CD4-positive, alpha-beta T cell treated with Interferon alpha-2 for 1 hour (primary cell): ENCODE measurements at regions not wholly inside any gene's neighbourhood (a gene's known extent, or its start where the extent isn't known, plus 50 kb on each side); places are given as distances from the start of the nearest gene placed in this dataset.
"Not testable (repeated sequence)": the region's sequence is repeated elsewhere in the genome, so short reads cannot be mapped to it uniquely, and the experiment has no call there.

Source experiments
- DNase-seq, 2 donors: peaks; one replicate each; pipeline ENCODE4 v3.0.0-alpha.2; 2020 to 2022

- DNase-seq, result no peak
These were observed 68.7 kb upstream of the EDIL3 start for GRCh38 chr5:84453405-84453804.

GRCh38 chr5:84450617-84451414, 66.1 kb upstream of the EDIL3 start:
- DNase-seq, result no peak

- DNase-seq, result no peak
These were observed 60.5 kb upstream of the EDIL3 start for GRCh38 chr5:84445049-84445685.

- no peak for DNase-seq
These were observed 53.8 kb upstream of the EDIL3 start for GRCh38 chr5:84438456-84438855.

- DNase-seq, result no peak
These were observed 53.1 kb upstream of the EDIL3 start for GRCh38 chr5:84437673-84438315.

- DNase-seq, result no peak
These were observed 52.2 kb upstream of the EDIL3 start for GRCh38 chr5:84436866-84437265.

GRCh38 chr5:84435861-84436346, 51.2 kb upstream of the EDIL3 start:
- DNase-seq, result not testable (repeated sequence)
